ENCODE measurements at regions not wholly inside any gene's neighbourhood (a gene's known extent, or its start where the extent isn't known, plus 50 kb on each side); places are given as distances from the start of the nearest gene placed in this dataset.

DNA sequence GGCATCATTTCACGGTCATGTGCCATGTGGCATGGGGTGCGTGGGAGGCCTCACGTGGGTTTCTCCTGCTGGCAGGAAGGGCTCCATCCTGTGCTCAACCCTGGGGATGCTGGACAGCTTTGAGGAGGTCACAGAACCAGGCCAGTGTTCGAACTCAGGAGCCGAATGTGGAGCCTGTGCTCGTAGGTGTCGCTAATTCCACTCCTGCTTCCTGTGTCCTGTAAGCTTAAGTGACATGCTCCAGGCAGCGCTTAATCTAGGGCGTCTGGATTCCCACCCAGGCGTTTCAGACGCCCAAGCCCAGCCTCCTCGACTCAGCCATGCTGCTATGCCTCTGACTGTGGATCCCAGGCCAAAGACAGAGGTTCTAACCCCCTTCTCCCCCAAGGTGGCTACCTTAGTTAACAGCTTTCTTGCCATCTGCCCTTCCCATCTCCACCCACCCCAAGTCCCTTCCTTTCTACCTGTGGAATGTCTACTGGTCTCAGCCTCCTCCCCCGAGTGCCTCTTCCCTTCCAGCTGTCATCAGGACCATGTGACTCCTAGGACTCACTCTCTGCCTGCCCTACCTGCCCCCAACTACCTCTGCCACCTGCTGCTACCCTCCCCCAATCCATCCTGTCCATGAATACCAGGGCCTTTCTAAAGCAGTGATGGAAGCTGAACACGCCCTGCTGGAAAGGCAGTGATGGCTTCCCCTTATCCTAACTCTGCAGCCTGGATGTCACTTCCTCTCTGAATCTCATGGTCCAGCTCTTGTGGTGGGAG, 255.1 kb downstream of the CDH26 start:
- no peak for DNase-seq (ENCODE audit: low read depth)

DNA sequence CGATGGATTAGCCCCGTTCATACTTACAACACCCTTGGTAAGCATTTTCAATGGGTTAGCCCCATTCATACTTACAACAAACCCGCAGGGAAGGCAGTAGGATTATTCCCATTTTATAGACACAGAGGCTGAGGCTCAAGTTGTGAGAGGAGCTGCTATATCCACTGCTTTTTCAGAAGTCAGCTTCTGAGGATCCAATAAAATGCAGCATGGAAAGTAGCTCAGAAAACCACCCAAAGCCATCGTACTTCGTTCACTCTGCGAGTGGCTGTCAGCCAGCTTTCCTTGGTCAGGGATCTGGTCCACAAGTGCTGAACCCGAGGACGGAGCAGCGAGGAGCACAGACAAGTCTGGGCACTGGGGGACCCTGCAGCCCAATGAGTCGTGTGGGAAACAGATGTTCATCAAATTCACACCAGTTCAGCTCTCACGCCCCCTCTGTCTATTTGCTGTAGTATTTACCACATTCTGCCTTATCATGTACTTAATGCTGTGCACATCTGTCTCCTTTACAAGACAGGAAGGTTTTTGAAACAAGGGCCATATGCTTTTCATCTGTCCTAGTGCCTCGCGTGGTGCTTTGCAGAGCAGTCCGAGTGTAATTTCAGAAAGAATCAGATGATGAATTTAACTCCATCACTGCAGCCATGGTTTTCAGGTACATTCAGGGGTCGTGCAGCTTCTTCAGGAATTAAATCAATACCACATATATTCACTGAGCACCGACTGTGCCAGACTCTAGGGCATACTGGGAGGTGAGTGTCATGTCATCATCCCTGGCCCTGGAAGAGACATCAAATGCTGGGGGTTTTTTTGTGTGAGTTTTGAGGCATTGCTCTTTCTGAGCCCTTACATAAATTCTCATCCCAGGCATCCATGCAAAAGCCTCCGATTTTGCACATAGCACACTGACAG, 256.9 kb downstream of the CDH26 start:
- no peak for DNase-seq (ENCODE audit: low read depth)

DNA sequence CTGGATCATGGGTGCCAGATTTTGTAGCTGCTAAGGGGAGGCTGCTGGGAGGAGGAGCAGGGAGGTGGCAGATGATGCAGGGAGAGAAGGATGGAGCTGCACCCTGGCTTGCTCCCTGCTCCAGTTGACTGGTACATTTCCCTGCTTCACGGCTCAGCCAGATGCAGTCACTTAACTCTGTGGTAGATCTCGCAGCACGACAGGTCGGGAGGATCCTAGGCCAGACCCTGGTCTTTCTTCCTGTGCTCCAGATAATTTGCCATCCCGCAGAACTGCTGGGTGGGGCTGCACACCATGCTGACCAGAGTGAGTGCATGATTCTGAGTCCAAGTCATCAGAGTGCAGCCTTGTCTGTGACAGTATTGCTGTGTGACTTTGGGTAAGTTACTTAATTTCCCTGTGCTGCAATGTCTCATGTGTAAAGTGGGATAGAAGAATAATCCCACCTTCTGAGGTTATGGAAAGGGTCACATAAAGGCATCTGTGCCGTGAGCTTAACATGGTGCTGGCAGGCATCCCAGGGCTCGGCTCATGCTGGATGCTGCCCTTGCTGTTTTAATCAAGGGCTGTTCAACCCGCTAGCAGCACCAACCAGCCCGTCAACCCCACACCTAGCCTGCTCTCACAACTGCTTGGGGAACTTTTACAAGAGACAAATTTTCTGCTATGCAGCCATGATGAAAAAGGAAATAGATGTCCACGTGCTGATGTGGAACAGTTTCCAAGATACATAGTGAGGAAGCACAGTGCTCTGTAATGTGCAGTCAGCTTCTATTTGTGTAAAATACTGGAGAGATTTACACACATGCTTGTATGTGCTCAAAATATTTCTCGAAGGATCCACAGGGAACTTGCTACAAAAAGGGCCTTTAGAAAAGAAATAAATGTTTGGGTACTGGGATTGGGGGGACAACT, 257.9 kb downstream of the CDH26 start:
- DNase-seq (ENCODE audit: low read depth), result no peak

DNA sequence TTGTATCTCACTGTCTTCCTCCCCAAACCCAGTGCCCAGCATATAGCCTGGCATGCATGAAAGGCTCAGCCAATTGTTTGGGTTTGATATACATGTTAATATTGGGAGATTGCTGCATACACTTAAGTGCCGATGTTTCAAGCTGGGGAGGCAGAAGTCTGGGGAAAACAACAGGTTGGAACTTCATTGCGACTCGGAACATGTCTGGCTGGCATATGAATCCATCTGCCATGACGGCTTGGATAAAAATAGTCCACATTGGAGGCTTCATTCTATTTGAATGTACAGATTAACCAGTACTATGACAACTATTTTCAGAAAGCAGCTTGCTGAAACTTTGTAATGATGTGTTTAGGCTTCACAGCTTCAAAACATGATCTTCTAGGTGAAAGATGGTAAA, 261.0 kb downstream of the CDH26 start:
- no peak for DNase-seq (ENCODE audit: low read depth)

DNA sequence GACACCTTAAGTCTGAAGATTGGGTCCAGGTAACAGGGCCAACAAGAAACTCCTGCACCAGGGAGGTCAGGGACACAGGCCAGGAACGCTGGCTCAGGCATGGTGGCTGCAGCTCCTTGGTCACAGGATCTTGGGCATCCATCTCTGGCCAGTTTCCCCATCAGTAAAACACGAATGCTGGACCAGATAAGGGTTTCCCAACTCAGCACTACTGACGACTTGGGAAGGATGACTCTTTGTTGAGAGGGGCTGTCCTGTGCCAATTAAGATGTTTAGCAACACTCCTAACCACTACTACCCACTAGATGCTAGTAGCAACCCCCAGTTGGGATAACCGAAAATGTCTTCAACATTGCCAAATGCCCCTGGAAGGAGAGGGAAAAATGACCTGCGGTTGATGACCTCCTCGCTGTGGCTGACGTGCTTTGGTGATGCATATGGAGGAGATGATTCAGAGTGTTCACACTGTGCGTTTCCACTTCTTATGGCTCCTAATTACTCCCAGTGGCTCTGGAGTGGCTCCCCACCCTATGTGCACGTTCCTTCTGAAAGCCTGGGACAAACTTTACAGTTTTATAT, 261.9 kb downstream of the CDH26 start:
- DNase-seq (ENCODE audit: low read depth), result no peak

DNA sequence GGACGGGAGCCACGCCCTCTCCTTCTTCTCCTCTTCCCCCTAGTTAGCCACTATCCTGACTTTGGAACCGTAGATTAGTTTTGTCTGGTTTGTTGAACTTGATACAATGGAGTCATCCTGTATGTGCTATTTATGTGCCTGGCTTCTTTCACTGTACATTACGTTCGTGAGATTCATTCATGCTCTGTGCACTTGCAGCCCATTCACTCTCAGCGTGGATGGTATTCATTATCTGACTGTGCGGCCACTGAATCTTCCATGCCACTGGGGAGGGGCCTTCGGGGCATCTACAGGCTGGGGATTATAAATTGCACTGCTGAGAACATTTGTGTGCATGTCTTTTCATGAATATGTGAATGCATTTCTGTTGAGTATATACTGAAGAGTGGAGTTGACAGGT, 262.5 kb downstream of the CDH26 start:
- DNase-seq (ENCODE audit: low read depth), result no peak

DNA sequence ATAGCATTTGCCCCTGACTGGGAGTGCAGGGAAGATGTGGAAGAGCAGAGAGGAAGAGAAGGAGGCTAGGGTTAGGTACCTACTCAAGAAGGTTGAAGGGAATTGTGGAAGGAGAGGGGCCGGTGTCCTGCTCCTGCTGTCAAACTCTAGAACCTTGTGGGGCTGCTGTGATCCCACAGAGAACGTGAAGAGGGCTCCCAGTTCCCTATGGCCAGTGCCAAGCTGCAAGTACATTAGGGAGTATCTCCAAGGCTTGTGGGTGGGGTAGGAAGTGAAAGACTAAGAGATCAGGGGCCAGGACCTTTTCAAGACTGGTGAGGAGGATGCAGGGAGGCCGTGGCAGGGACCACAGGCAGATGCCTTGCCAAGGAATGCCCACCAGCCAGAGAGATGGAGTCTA, 263.4 kb downstream of the CDH26 start:
- no peak for DNase-seq (ENCODE audit: low read depth)

DNA sequence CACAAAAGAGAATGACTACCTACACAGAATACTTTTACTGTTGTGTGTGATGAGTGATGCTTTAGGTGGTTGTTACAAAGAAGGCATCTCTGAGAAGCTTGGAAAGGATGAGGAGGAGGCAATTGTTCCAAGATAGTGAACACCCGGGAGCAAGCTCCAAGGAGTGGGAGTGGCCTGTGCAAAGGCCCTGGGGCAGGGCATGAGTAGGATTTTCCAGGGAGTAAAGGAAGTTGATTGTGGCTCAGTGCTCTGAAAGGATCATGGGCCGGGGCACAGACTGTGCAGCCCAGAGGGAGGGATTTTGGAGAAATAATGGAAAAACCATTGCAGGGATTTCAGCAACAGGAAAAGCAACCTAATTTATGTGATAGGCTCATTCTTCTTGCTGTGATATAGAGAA, 264.3 kb downstream of the CDH26 start:
- no peak for DNase-seq (ENCODE audit: low read depth)

DNA sequence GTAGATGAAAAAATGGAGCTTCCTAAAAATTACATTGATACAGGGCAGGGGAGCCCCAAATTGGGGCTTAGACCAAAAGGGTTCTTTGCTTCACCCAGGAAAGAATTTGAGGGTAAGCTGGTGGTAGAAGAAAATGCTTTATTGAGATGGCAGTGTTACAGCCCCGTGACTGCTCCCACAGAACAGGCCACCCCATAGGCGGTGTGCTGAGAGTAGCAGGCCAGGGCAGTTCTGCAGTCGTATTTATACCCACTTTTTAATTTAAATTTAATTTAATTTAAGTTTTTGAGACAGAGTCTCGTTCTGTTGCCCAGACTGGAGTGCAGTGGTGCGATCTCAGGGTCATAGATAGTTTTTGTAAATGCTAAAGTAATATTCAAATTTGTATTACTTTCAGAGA, 265.0 kb downstream of the CDH26 start:
- no peak for DNase-seq (ENCODE audit: low read depth)

DNA sequence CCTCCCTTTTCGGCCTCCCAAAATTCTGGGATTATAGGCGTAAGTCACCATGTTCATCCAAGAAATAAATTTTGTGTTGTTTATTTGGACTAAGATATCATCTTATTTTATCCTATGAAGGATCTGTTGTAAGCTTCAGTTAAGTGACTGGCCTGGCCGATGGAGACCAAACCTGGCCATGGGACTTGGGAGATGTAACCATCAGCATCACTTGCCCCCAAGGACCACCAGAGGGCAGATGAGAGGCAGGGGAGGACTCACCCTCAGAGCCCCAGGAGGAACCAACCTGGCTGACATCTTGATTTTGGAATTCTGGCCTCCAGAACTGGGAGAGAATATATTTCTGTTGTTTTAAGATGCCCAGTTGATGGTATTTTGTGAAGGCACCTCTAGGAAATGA, 266.7 kb downstream of the CDH26 start:
- no peak for DNase-seq (ENCODE audit: low read depth)

DNA sequence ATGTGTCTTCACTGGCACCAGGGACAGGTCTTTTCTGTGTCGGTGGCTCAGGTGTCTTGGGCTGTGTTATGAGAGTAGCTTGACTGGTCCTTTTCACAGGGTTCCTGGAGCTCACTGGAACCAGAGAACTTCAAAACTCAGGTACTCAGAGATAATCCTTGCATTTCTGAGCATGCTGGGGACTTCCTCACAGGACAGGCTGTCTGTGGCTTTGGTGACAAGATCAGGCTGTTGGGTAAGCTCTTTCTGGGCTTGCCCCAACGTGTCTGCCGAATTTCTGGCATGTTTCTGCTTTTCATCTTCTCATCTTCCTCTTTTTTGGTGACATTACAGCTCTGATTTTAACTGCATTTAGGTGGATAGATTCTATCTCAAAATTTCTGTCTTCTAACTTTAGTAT, 270.0 kb downstream of the CDH26 start:
- DNase-seq (ENCODE audit: low read depth), result no peak

DNA sequence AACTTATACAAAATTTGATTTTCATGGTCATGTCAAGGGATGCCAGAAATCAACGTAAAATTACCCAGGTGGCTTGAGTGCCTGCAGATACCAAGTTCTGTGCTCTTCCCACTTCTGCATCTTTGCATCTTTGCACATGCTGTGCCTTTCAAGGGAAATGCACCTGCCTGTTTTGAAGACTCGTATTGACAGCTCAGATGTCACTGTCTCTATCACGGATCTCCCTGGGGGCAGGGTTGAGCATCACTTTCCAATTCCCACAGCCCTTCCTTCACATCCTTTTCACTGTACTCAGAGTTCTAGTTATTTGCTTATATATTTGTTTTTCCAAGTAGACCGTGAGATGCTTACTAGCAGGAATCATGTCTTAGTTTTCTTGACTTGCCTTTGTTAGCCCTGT, 274.2 kb downstream of the CDH26 start:
- DNase-seq (ENCODE audit: low read depth), result no peak

DNA sequence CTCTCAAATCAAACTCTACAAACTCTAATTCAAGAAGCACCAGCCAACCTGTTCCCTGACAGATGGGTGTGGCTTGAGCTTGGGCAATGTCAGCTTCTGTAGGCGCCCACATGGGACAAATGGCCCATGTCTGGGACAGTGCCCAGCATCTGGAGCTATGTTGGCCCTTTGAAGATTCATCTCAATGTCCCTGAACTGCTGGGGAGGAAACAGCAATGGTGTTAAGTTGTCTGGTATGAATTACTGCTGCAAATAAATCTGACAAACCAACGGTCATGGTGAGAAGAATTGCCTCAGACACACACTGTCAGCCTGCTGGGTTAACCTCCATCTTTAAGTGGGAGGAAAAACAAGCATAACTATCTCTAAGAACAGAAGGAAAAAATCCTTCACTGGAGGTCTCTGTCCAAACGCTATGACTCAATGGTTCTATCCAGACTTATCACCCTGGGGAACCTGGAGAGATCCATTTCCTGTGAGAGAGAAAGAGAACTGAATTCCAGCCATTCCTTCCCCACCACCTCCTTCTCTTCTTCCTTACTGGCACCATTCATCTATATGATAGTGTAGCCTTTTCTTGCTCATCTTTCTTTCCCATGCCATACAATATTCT, 274.9 kb downstream of the CDH26 start:
- no peak for DNase-seq (ENCODE audit: low read depth)

DNA sequence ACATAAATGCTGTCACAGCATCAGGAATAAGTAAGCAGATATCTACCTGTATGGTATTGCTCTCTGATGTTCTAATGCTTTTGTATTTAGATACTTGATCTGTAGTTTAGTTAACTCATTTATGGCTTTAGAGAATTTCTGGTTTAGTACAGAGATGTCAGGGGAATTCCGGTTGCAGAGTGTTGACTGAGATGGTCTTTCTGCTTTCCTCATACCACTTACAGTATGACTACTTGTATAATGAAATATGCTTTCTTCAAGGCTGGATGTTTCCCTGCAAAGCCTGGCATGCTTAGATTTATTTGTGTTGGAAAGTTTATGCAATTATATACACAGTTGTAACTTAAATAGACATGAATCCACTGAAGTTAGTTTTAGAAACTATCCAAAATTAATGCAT, 278.4 kb downstream of the CDH26 start:
- DNase-seq (ENCODE audit: low read depth), result no peak

DNA sequence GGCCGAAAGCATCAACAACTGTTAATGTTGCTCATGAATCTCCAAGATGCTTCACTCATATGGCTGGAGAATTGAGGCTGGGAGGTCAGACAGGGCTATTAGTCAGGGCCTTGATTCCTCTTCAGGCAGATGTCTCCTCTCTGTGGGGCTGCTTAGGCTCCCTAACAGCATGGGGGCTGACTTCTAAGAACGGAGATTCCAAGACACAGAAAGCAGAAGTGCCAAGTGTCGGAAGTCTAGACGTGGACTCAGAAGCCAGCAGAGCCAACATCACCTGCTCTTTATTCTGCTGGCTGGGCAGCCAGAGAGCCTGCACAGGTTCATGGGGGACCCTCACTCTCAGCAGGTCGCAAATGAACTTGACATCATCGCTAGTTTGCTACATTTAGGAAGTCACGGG, 279.8 kb downstream of the CDH26 start:
- DNase-seq (ENCODE audit: low read depth), result no peak

DNA sequence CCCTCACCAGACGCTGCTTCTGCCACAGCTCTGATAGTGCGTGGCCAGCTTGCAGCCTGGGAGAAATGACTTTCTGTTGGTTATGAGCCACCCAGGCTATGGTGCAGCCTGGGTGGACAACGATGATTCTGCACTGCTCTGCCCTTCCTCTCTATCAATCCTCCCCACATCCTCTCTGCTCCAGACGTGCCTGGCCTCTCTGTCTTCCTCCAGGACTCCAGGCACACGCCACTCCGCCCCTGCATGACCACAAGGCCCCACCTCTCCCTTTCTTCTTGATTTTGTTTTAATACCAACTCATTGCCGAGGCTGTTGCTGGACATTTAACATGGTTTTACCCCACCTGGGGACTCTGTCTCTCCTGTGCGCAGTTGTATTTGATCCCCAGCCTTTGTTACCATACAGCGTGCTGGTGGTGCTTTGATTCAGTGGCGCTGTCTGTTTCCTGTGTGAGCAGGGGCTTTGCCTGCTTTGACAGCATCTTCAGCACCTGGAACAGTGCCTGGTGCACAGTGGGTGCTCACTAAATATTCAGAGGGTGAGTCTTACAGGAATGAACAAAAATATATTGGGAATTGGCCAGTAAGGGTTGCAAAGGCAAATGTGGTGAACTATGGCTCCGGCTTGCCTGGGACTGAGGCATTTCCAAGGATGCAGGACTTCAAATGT, 280.9 kb downstream of the CDH26 start:
- DNase-seq (ENCODE audit: low read depth), result no peak

DNA sequence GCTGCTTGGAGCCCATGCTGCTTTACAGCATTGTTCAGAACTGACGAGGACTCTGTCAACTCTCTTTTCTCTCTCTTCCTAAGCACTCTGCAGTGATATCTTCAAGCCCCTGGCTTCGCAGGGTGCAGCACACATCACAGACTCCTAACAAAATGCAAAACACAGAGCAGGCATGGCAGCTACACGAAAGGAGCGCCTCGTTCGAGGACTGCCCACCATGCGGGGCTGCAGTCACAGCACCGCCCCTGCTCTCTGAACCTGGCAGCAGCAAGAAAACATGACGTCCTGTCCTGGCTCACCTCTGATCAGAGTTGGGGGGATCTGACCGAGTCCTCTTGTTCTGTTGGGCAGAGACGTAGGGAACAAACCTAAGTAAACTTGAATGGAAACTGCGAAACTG, 281.7 kb downstream of the CDH26 start:
- DNase-seq (ENCODE audit: low read depth), result no peak

DNA sequence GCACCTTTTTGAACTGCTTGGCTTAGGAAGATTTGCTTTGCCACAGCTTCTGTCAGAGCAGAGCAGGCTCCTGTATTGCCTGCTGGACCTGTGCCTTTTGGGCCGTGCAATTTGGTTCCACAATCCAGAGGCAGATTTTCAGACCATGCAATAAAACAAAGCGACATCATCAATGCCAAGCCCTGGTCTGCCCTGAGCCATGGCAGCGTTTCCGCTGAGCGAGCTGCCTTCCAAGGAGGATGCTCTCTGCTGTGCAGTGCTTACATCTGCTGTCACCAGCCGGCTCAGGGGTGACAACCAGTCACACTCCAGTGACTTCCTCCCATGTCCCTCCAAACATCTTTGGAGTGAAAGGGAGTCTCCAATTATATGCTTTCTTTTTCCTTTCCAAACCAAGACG, 282.2 kb downstream of the CDH26 start:
- no peak for DNase-seq (ENCODE audit: low read depth)

DNA sequence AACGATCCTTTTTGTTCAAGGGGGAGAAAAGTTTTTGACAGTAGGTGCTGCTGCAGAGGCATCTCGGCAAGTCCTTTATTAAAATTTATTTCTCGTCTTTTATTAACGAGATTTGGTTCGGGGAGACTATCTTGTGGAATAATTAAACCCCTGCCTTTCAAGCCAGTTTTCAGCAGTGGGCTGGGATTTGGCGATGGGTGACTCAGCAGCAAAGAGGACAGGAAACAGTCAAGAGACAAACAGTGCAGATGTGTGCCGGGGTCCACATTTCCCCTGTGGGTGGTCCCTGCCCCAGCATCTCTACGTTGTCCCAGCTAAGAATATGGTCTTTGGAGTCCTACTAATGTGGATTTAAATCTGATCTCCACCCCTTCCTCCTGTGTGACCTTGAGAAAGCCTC, 282.8 kb downstream of the CDH26 start:
- no peak for DNase-seq (ENCODE audit: low read depth)

DNA sequence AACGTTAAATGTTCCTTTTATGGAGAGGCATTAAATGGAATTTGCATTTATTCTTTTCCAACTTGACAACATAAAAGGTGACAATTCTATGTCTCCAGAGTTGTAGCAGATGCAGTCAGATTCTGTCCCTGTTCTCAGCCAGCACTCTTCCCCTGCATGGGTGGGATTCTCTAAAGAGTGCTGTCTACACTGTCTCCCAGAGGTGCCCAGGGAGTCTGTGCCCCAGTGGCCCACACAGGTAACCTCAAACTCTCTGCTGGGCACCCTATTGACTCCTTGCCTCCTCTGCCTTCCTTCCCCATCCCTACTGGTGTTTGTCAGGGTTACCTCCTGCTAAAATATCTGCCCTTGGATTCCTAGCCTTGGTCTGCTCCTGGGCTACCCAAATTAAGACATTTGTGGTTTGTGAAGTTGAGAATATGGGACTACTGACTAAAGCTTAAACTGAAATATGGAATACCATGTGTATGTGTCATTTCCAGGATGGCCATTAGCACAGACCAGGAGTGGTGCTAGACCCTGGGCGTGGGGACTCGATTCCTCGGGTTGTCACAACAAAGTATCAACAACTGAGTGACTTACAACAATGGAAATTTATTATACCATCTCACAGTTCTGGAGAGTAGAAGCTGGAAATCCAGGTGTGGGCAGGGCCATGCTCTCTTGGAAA, 284.7 kb downstream of the CDH26 start:
- DNase-seq (ENCODE audit: low read depth), result no peak
